ENCODE measurements at regions not wholly inside any gene's neighbourhood (a gene's known extent, or its start where the extent isn't known, plus 50 kb on each side); places are given as distances from the start of the nearest gene placed in this dataset.

- WGBS, result 77% methylated on average over 1 of the region's 1 CpG
- no peak for DNase-seq (ENCODE audit: low spot score)
Measured at GRCh38 chr1:189607477-189608096, 870.1 kb downstream of the BRINP3 start.

More at GRCh38 chr1:189607477-189608096, 870.1 kb downstream of the BRINP3 start:
- H3K27ac ChIP-seq (ENCODE audit: low read depth in 1 of 2, low read length in 2 of 2), result no peak overlapping the region
- H3K36me3 ChIP-seq (ENCODE audit: control insufficient read depth in 4 of 4, insufficient read depth in 3 of 4, low read depth in 1 of 4, low read length in 3 of 4), result no peaks in the 10 kb centered on the region
- H3K4me1 ChIP-seq (ENCODE audit: control insufficient read depth in 4 of 4, insufficient read depth in 4 of 4, low read length in 3 of 4), result no peaks in the 10 kb centered on the region
- H3K9ac ChIP-seq (ENCODE audit: low read depth in 1 of 2, low read length in 2 of 2), result no peak overlapping the region
- no peak for TF ChIP-seq HNF4G (IDR thresholded peaks at IDR 0.05)
- TF ChIP-seq FOXA2 (IDR thresholded peaks at IDR 0.05), result no peak
- no peak for TF ChIP-seq GABPA (IDR thresholded peaks at IDR 0.05 in 1 of 2, conservative IDR thresholded peaks at IDR 0.05 in 1 of 2)
- no peak for TF ChIP-seq RAD21 (IDR thresholded peaks at IDR 0.05)
- TF ChIP-seq ZBTB33 (IDR thresholded peaks at IDR 0.05), result no peak
- no peak for TF ChIP-seq NR2F2 (IDR thresholded peaks at IDR 0.05)
- no peak for TF ChIP-seq YY1 (IDR thresholded peaks at IDR 0.05)
- TF ChIP-seq FOXA1 (IDR thresholded peaks at IDR 0.05), result no peak
- no peak for TF ChIP-seq EGR1 (IDR thresholded peaks at IDR 0.05; ENCODE audit: low read depth in 2 of 2)
- TF ChIP-seq RXRA (IDR thresholded peaks at IDR 0.05), result no peak
- TF ChIP-seq SP1 (IDR thresholded peaks at IDR 0.05), result no peak
- no peak for TF ChIP-seq MAX (IDR thresholded peaks at IDR 0.05)
- no peak for TF ChIP-seq CTCF (IDR thresholded peaks at IDR 0.05; ENCODE audit: low read depth, low read length, missing input control)
- no peak for TF ChIP-seq HNF4A (conservative IDR thresholded peaks at IDR 0.05)
- no peak for TF ChIP-seq ATF3 (IDR thresholded peaks at IDR 0.05)
- no peak for TF ChIP-seq REST (IDR thresholded peaks at IDR 0.05)
- no peak for TF ChIP-seq JUND (IDR thresholded peaks at IDR 0.05)
- no peak for TF ChIP-seq TAF1 (conservative IDR thresholded peaks at IDR 0.05)
- no peaks in the 10 kb centered on the region for H3K27me3 ChIP-seq (ENCODE audit: control insufficient read depth in 4 of 4, insufficient read depth in 4 of 4, low read length in 3 of 4)
- H3K4me3 ChIP-seq (ENCODE audit: low read depth in 1 of 3, low read length in 3 of 3), result no peak overlapping the region
- H3K9me3 ChIP-seq (ENCODE audit: control insufficient read depth in 4 of 4, low read length in 3 of 4), result no peaks in the 10 kb centered on the region

Measured in liver (tissue), 8 donors.